SU-DHL-6 (cell line): ENCODE measurements at regions not wholly inside any gene's neighbourhood (a gene's known extent, or its start where the extent isn't known, plus 50 kb on each side); places are given as distances from the start of the nearest gene placed in this dataset.

ENCODE experiments used
- H2AFZ ChIP-seq: fragments of 200-600 bp; sonication (generic); 2 replicates; pipeline ENCODE4 v1.6.1; 2014; ENCODE audit warnings: low read depth, mild to moderate bottlenecking, moderate library complexity, mixed read lengths, antibody characterized with exemption, low read length; ENCODE audit not compliant: severe bottlenecking
- H3F3A ChIP-seq: fragments of 200-600 bp; shearing (Covaris generic); 2 replicates; pipeline ENCODE4 v1.6.0; 2016; ENCODE audit warnings: antibody characterized with exemption, mild to moderate bottlenecking; ENCODE audit not compliant: insufficient read depth
- H3K27ac ChIP-seq: fragments of 200-600 bp; sonication (generic); 2 replicates; pipeline ENCODE4 v1.5.1; 2016; ENCODE audit warnings: low read depth, mild to moderate bottlenecking, low read length, moderate library complexity, mixed read lengths
- H3K27me3 ChIP-seq: fragments of 200-600 bp; sonication (generic), shearing (Covaris generic); 2 replicates; pipeline ENCODE4 v1.6.0; 2014; ENCODE audit warnings: mild to moderate bottlenecking, low read length
- H3K36me3 ChIP-seq: fragments of 200-600 bp; sonication (generic); 2 replicates; pipeline ENCODE4 v1.6.1; 2014; ENCODE audit warnings: mild to moderate bottlenecking, low read length, mixed read lengths
- H3K4me2 ChIP-seq: fragments of 300-600, 200-600 bp; shearing (Covaris generic), sonication (generic); 2 replicates; pipeline ENCODE4 v1.6.0; 2014; ENCODE audit warnings: low read length, low read depth, mild to moderate bottlenecking; ENCODE audit not compliant: poor library complexity, severe bottlenecking
- H3K4me3 ChIP-seq: fragments of 200-600 bp; sonication (generic); 2 replicates; pipeline ENCODE4 v1.5.1; 2014; ENCODE audit warnings: antibody characterized with exemption, low read length, mild to moderate bottlenecking, mixed read lengths; ENCODE audit not compliant: insufficient read depth, poor library complexity, severe bottlenecking
- H3K79me2 ChIP-seq: fragments of 200-600 bp; sonication (generic); 2 replicates; pipeline ENCODE4 v1.6.1; 2014; ENCODE audit warnings: mild to moderate bottlenecking, low read length, moderate library complexity; ENCODE audit not compliant: insufficient read depth
- H3K9ac ChIP-seq: fragments of 200-600 bp; sonication (generic); 2 replicates; pipeline ENCODE4 v1.7.0; 2014; ENCODE audit warnings: mild to moderate bottlenecking, low read length
- H3K9me2 ChIP-seq: fragments of 200-600 bp; sonication (generic); replicated peaks from 2 replicates; pipeline ENCODE4 v1.6.1; 2014; ENCODE audit warnings: low read length; ENCODE audit not compliant: insufficient read depth
- H3K9me3 ChIP-seq: fragments of 200-600 bp; sonication (generic); 2 replicates; pipeline ENCODE4 v1.6.1; 2014; ENCODE audit warnings: low read length, mixed read lengths; ENCODE audit not compliant: insufficient read depth
- H4K20me1 ChIP-seq: fragments of 200-600 bp; sonication (generic); 2 replicates; pipeline ENCODE4 v1.6.1; 2014; ENCODE audit warnings: low read depth, mild to moderate bottlenecking, antibody characterized with exemption, low read length, moderate library complexity, mixed read lengths
- EZH2phosphoT487 ChIP-seq: fragments of 200-600 bp; sonication (generic), shearing (Covaris generic); conservative IDR thresholded peaks from 2 replicates; pipeline ENCODE4 v1.6.1; 2018; ENCODE audit warnings: mild to moderate bottlenecking, antibody characterized with exemption, low read length, moderate library complexity, mixed read lengths
- TF ChIP-seq, protein P1 (sequence below): fragments of 200-600 bp; sonication (generic); IDR thresholded peaks from one replicate; pipeline ENCODE4 v1.5.1; 2017; ENCODE audit warnings: antibody characterized with exemption, mild to moderate bottlenecking, low read length, moderate library complexity; ENCODE audit not compliant: insufficient read depth, poor library complexity, severe bottlenecking

DNA sequence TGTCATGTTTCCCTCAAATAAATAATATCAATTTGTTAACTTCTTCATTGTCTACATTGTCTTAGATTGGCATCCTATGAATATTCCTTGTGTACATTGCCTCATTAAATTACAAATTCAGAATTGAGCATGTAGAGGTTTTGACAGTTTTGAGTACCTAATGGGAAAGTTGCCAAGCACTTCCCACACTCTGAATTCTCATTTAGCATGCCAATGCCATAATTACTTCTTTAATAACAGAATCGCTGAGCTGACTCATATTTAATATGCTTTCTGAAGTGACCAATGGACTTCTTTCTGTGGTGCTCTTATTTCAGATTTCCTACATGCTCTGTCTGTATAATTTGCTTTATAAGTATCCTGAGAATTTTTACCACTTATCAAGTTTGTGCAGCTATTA, 114.4 kb upstream of the NOL4 start:
- Histone ChIP-seq H3K27me3 (no peaks in the 10 kb centered on the region), H3K4me2 (no peak overlapping the region), H3K9me2 (no peaks in the 10 kb centered on the region), H3K9ac (no peak overlapping the region), H3K27ac (no peak overlapping the region), H4K20me1 (no peaks in the 10 kb centered on the region), H3F3A (no peaks in the 10 kb centered on the region), H2AFZ (no peak overlapping the region), H3K36me3 (no peaks in the 10 kb centered on the region), H3K4me3 (no peak overlapping the region), H3K79me2 (no peaks in the 10 kb centered on the region), H3K9me3 (no peaks in the 10 kb centered on the region)
- TF ChIP-seq, protein P1, sequence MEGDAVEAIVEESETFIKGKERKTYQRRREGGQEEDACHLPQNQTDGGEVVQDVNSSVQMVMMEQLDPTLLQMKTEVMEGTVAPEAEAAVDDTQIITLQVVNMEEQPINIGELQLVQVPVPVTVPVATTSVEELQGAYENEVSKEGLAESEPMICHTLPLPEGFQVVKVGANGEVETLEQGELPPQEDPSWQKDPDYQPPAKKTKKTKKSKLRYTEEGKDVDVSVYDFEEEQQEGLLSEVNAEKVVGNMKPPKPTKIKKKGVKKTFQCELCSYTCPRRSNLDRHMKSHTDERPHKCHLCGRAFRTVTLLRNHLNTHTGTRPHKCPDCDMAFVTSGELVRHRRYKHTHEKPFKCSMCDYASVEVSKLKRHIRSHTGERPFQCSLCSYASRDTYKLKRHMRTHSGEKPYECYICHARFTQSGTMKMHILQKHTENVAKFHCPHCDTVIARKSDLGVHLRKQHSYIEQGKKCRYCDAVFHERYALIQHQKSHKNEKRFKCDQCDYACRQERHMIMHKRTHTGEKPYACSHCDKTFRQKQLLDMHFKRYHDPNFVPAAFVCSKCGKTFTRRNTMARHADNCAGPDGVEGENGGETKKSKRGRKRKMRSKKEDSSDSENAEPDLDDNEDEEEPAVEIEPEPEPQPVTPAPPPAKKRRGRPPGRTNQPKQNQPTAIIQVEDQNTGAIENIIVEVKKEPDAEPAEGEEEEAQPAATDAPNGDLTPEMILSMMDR, result no peak
- TF ChIP-seq EZH2phosphoT487, result no peak

DNA sequence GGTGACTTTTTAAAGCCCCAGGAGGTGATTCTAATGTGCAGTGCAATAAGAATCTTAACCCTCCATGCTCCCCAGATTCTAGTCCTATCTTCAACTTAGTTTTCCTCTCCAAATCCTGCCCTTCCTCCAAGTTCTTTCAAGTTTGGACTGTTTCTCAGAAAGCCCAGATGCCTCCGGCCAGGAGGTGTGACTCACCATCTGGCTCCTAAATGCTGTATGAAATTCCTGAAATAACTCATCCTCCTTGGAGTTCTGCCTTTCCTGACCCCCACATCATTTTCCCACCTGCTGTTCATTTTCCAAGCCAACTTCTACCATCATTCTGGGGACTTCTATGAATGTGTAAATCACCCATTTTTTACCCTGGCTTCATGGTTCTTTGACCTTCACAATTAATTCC, 118.2 kb upstream of the NOL4 start:
- TF ChIP-seq, protein P1, result no peak
- TF ChIP-seq EZH2phosphoT487, result no peak
- Histone ChIP-seq H3K4me3 (no peak overlapping the region), H3K36me3 (no peaks in the 10 kb centered on the region), H3K9ac (no peak overlapping the region), H3K4me2 (no peak overlapping the region), H4K20me1 (no peaks in the 10 kb centered on the region), H3K27me3 (no peaks in the 10 kb centered on the region), H3K9me3 (no peaks in the 10 kb centered on the region), H2AFZ (no peak overlapping the region), H3K79me2 (no peaks in the 10 kb centered on the region), H3K9me2 (no peaks in the 10 kb centered on the region), H3K27ac (no peak overlapping the region), H3F3A (no peaks in the 10 kb centered on the region)

DNA sequence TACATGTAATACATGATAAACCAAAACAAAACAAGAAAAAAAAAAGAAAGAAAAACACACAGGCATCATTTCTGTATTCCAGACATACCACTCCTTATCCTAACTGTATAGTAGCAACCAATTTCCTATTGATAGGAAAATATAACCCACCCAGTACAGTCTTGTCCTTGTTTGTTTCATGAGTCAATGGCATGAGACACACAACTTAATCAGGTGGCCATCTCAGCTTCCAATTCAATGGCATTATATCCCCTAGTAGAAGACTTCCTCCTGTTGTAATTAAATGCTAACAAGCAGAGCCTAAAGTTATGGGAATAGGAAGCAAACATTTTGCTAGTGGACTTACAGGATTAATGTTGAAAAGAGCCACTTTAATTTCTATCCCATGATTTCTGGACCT, 121.0 kb upstream of the NOL4 start:
- Histone ChIP-seq H3K4me3 (no peak overlapping the region), H3K27me3 (no peaks in the 10 kb centered on the region), H4K20me1 (no peaks in the 10 kb centered on the region), H3K9ac (no peak overlapping the region), H3K79me2 (no peaks in the 10 kb centered on the region), H3K27ac (no peak overlapping the region), H2AFZ (no peak overlapping the region), H3K36me3 (no peaks in the 10 kb centered on the region), H3F3A (no peaks in the 10 kb centered on the region), H3K9me3 (no peaks in the 10 kb centered on the region), H3K4me2 (no peak overlapping the region), H3K9me2 (no peaks in the 10 kb centered on the region)
- TF ChIP-seq, protein P1, result no peak
- no peak for TF ChIP-seq EZH2phosphoT487

DNA sequence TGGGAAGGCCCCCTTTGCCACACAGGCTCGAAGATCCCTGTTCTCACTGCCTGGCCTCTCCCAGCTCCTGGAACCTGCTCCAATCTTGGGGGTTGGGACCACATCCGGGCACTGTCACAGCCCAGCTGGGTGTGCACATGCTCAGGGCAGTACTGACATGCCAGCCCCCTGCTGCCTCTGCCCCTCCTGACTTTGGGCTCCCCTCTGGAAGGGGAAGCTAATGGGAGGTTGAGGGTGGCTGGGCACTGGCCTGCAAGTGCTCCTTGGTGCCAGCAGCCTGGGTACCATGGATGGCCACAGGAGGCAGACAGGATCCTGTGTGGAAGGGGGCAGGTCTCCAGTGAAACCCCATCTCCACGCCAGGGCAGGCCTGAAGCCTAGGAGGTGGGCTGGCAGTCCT, 126.1 kb upstream of the NOL4 start:
- TF ChIP-seq, protein P1, result no peak
- no peaks in the 10 kb centered on the region for H3K9me2 ChIP-seq

More for the DNA sequence above, 126.1 kb upstream of the NOL4 start:
- no peaks in the 10 kb centered on the region for H3K36me3 ChIP-seq
- no peak overlapping the region for H3K4me2 ChIP-seq
- no peaks in the 10 kb centered on the region for H3K9me3 ChIP-seq
- no peaks in the 10 kb centered on the region for H3K79me2 ChIP-seq
- H3K4me3 ChIP-seq, result no peak overlapping the region
- H2AFZ ChIP-seq, result no peak overlapping the region
- no peak overlapping the region for H3K27ac ChIP-seq
- H3K9ac ChIP-seq, result no peak overlapping the region
- H3K27me3 ChIP-seq, result no peaks in the 10 kb centered on the region
- H4K20me1 ChIP-seq, result no peaks in the 10 kb centered on the region
- H3F3A ChIP-seq, result no peaks in the 10 kb centered on the region
